H9 (cell line): ENCODE measurements at regions not wholly inside any gene's neighbourhood (a gene's known extent, or its start where the extent isn't known, plus 50 kb on each side); places are given as distances from the start of the nearest gene placed in this dataset.

Experiments
- DNase-seq: peaks from one replicate; pipeline ENCODE4 v3.0.0-alpha.2; 2017
- H2AFZ ChIP-seq: one replicate; pipeline ENCODE4 v1.6.1; 2013; ENCODE audit warnings: mild to moderate bottlenecking, low read length, control low read depth, moderate library complexity
- H2AK5ac ChIP-seq: 2 replicates; pipeline ENCODE4 v1.6.1; 2013; ENCODE audit warnings: low read length, control low read depth, mixed read lengths; ENCODE audit not compliant: insufficient read length
- H2BK120ac ChIP-seq: one replicate; pipeline ENCODE4 v1.6.1; 2013; ENCODE audit warnings: low read depth, mild to moderate bottlenecking, low read length, control low read depth, inconsistent platforms; ENCODE audit not compliant: poor library complexity, severe bottlenecking
- H2BK12ac ChIP-seq: 2 replicates; pipeline ENCODE4 v1.6.1; 2013; ENCODE audit warnings: low read length, control low read depth, mixed read lengths, low read depth; ENCODE audit not compliant: insufficient read length
- H2BK15ac ChIP-seq: 2 replicates; pipeline ENCODE4 v1.6.1; 2013; ENCODE audit warnings: low read depth, low read length, control low read depth
- H2BK20ac ChIP-seq: one replicate; pipeline ENCODE4 v1.6.1; 2013; ENCODE audit warnings: low read depth, mild to moderate bottlenecking, low read length, control low read depth, inconsistent platforms; ENCODE audit not compliant: poor library complexity, severe bottlenecking
- H2BK5ac ChIP-seq: 2 replicates; pipeline ENCODE4 v1.6.1; 2013; ENCODE audit warnings: low read length, control low read depth, mixed read lengths; ENCODE audit not compliant: insufficient read length
- H3K14ac ChIP-seq: 2 replicates; pipeline ENCODE4 v1.6.1; 2013; ENCODE audit warnings: low read length, control low read depth; ENCODE audit not compliant: insufficient read depth
- H3K18ac ChIP-seq: 2 replicates; pipeline ENCODE4 v1.6.1; 2013; ENCODE audit warnings: low read depth, mild to moderate bottlenecking, mixed read lengths, low read length, control low read depth; ENCODE audit not compliant: insufficient read length
- H3K23ac ChIP-seq: 2 replicates; pipeline ENCODE4 v1.6.1; 2013; ENCODE audit warnings: low read length, control low read depth, mixed read lengths, low read depth; ENCODE audit not compliant: insufficient read length
- H3K23me2 ChIP-seq: 2 replicates; pipeline ENCODE4 v1.6.1; 2013; ENCODE audit warnings: low read depth, mild to moderate bottlenecking, mixed read lengths, low read length, control low read depth; ENCODE audit not compliant: insufficient read length, poor library complexity, severe bottlenecking
- H3K27ac ChIP-seq: 2 replicates; pipeline ENCODE4 v1.5.1; 2013; ENCODE audit warnings: low read length, control low read depth, mixed read lengths, low read depth; ENCODE audit not compliant: insufficient read length
- H3K27me3 ChIP-seq: 2 replicates; pipeline ENCODE4 v1.6.1; 2013; ENCODE audit warnings: low read length, control low read depth, inconsistent platforms; ENCODE audit not compliant: insufficient read depth
- H3K4ac ChIP-seq: 2 replicates; pipeline ENCODE4 v1.6.1; 2013; ENCODE audit warnings: low read depth, mild to moderate bottlenecking, control low read depth, inconsistent platforms, low read length, moderate library complexity
- H3K4me1 ChIP-seq: 2 replicates; pipeline ENCODE4 v1.6.1; 2013; ENCODE audit warnings: low read length, control low read depth, inconsistent platforms; ENCODE audit not compliant: insufficient read depth
- H3K4me2 ChIP-seq: 2 replicates; pipeline ENCODE4 v1.6.1; 2013; ENCODE audit warnings: low read length, control low read depth, mixed read lengths; ENCODE audit not compliant: insufficient read length, insufficient read depth
- H3K56ac ChIP-seq: 2 replicates; pipeline ENCODE4 v1.6.1; 2013; ENCODE audit warnings: low read depth, mild to moderate bottlenecking, mixed read lengths, low read length, control low read depth; ENCODE audit not compliant: insufficient read length
- H3K79me1 ChIP-seq: 2 replicates; pipeline ENCODE4 v1.6.1; 2013; ENCODE audit warnings: low read depth, mild to moderate bottlenecking, moderate library complexity, low read length, control low read depth, inconsistent platforms; ENCODE audit not compliant: insufficient read depth, poor library complexity, severe bottlenecking
- H3K79me2 ChIP-seq: 2 replicates; pipeline ENCODE4 v1.6.1; 2013; ENCODE audit warnings: low read length, control low read depth, inconsistent platforms; ENCODE audit not compliant: insufficient read depth
- H3K9ac ChIP-seq: 2 replicates; pipeline ENCODE4 v1.6.1; 2013; ENCODE audit warnings: low read length, control low read depth, mixed read lengths; ENCODE audit not compliant: insufficient read length; ENCODE audit errors: extremely low read depth
- H3K9me3 ChIP-seq: one replicate; pipeline ENCODE4 v1.6.1; 2013; ENCODE audit warnings: low read depth, low read length, inconsistent platforms; ENCODE audit not compliant: control insufficient read depth
- H3T11ph ChIP-seq: one replicate; pipeline ENCODE4 v1.6.1; 2013; ENCODE audit warnings: mild to moderate bottlenecking, low read length, control low read depth, inconsistent platforms
- H4K20me1 ChIP-seq: one replicate; pipeline ENCODE4 v1.6.1; 2013; ENCODE audit not compliant: control insufficient read depth, insufficient read length, insufficient read depth
- H4K5ac ChIP-seq: 2 replicates; pipeline ENCODE4 v1.6.1; 2013; ENCODE audit warnings: low read depth, mild to moderate bottlenecking, mixed read lengths, low read length, control low read depth; ENCODE audit not compliant: insufficient read length
- H4K8ac ChIP-seq: replicated peaks from 2 replicates; pipeline ENCODE4 v1.6.1; 2013; ENCODE audit warnings: low read length, control low read depth, mixed read lengths, low read depth; ENCODE audit not compliant: insufficient read length
- H4K91ac ChIP-seq: 2 replicates; pipeline ENCODE4 v1.6.1; 2013; ENCODE audit warnings: low read depth, mild to moderate bottlenecking, moderate library complexity, mixed read lengths, low read length, control low read depth; ENCODE audit not compliant: insufficient read length
- H3K27ac Mint-ChIP-seq, 3 experiments: 2 replicates in 2 of 3; 3 replicates in 1 of 3; pipeline ENCODE4 v1.8.0; 2020 to 2021; ENCODE audit warnings: mixed read lengths in 3 of 3, mild to moderate bottlenecking in 1 of 3, moderate library complexity in 1 of 3
- H3K27me3 Mint-ChIP-seq: 2 replicates; pipeline ENCODE4 v1.8.0; 2021; ENCODE audit warnings: low read depth, mild to moderate bottlenecking, moderate library complexity, mixed read lengths
- H3K36me3 Mint-ChIP-seq, 3 experiments: 2 replicates in 2 of 3; 3 replicates in 1 of 3; pipeline ENCODE4 v1.8.0; 2020 to 2021; ENCODE audit warnings: low read depth in 3 of 3, mixed read lengths in 3 of 3; ENCODE audit not compliant: insufficient read depth in 1 of 3
- H3K4me1 Mint-ChIP-seq, 2 experiments: 2 replicates each; pipeline ENCODE4 v1.8.0; 2020; ENCODE audit warnings: mixed read lengths in 2 of 2
- H3K4me3 Mint-ChIP-seq, 2 experiments: 2 replicates in 1 of 2; 3 replicates in 1 of 2; pipeline ENCODE4 v1.8.0; 2020 to 2021; ENCODE audit warnings: mild to moderate bottlenecking in 2 of 2, mixed read lengths in 2 of 2, moderate library complexity in 1 of 2
- H3K9me3 Mint-ChIP-seq, 2 experiments: 2 replicates in 1 of 2; 3 replicates in 1 of 2; pipeline ENCODE4 v1.8.0; 2020; ENCODE audit warnings: mild to moderate bottlenecking in 2 of 2, mixed read lengths in 2 of 2, moderate library complexity in 1 of 2
- WGBS: extraction: QIAGEN DNeasy Blood & Tissue Kit; methylation state at CpG from one replicate; pipeline ENCODE4 v1.1.7; 2013; ENCODE audit warnings: missing lambda C conversion rate, low lambda C conversion rate, mixed read lengths; ENCODE audit not compliant: insufficient read length; ENCODE audit errors: extremely low coverage; 5-methylcytosine and 5-hydroxymethylcytosine counted together
- TF ChIP-seq, protein P1 (sequence below): fragments of 200-600 bp; sonication (generic); conservative IDR thresholded peaks from 3 replicates; pipeline ENCODE4 v1.8.0; 2021; ENCODE audit warnings: antibody characterized with exemption, mild to moderate bottlenecking

- no peak for DNase-seq
- no peak overlapping the region for H3K4me3 Mint-ChIP-seq
- Histone ChIP-seq H3K79me2 (no peaks in the 10 kb centered on the region), H3K9ac (no peak overlapping the region), H3K23me2 (no peaks in the 10 kb centered on the region), H2BK5ac (no peak overlapping the region), H3K27ac (no peak overlapping the region), H3K27me3 (no peaks in the 10 kb centered on the region), H3K23ac (no peak overlapping the region), H2AK5ac (no peak overlapping the region), H3K18ac (no peak overlapping the region), H2BK12ac (no peak overlapping the region), H4K8ac (no peak overlapping the region), H3K14ac (no peak overlapping the region), H3K4me2 (no peak overlapping the region), H3K9me3 (no peaks in the 10 kb centered on the region), H4K5ac (no peak overlapping the region), H3K4ac (no peak overlapping the region), H4K91ac (no peak overlapping the region), H2AFZ (no peak overlapping the region), H3K79me1 (no peaks in the 10 kb centered on the region), H3K4me1 (no peaks in the 10 kb centered on the region), H2BK120ac (no peak overlapping the region), H3T11ph (no peak overlapping the region), H2BK20ac (no peak overlapping the region), H3K56ac (no peak overlapping the region), H2BK15ac (no peak overlapping the region), H4K20me1 (no peaks in the 10 kb centered on the region)
- peaks cover 0 to 3% of the 10 kb centered on the region in 2 experiments; a peak in 2 of 4 replicates for H3K4me1 Mint-ChIP-seq
- H3K9me3 Mint-ChIP-seq = no peaks in the 10 kb centered on the region
- H3K27me3 Mint-ChIP-seq = peaks cover 16% of the 10 kb centered on the region
- TF ChIP-seq, protein P1, sequence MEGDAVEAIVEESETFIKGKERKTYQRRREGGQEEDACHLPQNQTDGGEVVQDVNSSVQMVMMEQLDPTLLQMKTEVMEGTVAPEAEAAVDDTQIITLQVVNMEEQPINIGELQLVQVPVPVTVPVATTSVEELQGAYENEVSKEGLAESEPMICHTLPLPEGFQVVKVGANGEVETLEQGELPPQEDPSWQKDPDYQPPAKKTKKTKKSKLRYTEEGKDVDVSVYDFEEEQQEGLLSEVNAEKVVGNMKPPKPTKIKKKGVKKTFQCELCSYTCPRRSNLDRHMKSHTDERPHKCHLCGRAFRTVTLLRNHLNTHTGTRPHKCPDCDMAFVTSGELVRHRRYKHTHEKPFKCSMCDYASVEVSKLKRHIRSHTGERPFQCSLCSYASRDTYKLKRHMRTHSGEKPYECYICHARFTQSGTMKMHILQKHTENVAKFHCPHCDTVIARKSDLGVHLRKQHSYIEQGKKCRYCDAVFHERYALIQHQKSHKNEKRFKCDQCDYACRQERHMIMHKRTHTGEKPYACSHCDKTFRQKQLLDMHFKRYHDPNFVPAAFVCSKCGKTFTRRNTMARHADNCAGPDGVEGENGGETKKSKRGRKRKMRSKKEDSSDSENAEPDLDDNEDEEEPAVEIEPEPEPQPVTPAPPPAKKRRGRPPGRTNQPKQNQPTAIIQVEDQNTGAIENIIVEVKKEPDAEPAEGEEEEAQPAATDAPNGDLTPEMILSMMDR = no peak
- H3K36me3 Mint-ChIP-seq = no peaks in the 10 kb centered on the region; a peak in 2 of 7 replicates
- H3K27ac Mint-ChIP-seq = no peak overlapping the region
- no CpG with 5 or more reads among the region's 3 CpGs for WGBS
Observed at GRCh38 chr5:174654442-174654841, 69.9 kb upstream of the MSX2 start.
